ENCODE measurements at regions not wholly inside any gene's neighbourhood (a gene's known extent, or its start where the extent isn't known, plus 50 kb on each side); places are given as distances from the start of the nearest gene placed in this dataset.

DNA sequence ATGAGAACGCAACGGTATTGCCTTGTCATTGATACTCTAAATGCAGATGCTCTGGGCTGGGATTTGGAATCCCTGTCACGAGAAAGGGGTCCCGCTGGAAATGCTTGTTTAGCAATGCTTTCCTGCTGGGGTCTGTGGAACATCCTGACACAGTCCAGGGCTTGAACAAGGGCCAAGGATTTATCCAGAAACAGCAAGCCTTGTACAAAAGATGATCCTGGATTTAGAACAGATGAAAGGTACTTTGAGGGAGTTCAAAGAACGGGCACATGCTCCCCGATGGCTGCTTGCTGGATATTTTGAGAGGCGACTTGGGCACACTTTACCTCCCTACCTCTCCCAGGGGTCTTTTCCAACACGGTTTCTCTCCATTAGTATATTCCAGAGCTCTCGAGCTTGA is 108.1 kb upstream of the CELF4 start:
- DNase-seq (ENCODE audit: low spot score): no peak

DNA sequence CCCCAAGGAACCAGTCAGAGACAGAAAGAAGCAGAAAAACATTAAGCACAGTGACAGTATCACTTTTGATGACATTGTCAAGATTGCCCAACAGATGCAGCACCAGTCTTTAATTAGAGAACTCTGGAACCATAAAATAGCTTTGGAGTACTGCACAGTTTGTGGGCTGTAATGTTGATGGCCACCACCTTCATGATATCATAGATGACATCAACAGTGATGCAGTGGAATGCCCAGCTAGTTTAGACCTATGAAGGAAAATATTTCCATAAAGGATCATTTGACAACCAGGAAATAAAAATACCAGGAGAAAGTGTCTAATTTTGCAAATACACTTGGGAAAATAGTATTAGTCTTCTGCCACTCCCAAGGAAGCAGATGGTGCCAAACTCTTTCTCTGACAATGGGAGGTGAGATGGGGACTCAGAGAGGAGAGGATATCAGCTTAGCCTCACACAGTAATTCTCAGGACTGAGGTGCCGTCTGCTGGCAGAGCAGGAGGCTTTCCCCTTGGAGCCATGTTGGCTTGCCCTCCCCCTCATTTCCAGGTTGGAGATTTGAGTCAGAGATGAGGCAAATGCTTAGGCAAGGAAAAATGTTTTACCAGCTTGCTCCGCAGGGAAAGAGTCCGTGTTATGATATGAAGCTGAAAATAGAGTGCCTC is 107.5 kb upstream of the CELF4 start:
- no peak for DNase-seq (ENCODE audit: low spot score)

DNA sequence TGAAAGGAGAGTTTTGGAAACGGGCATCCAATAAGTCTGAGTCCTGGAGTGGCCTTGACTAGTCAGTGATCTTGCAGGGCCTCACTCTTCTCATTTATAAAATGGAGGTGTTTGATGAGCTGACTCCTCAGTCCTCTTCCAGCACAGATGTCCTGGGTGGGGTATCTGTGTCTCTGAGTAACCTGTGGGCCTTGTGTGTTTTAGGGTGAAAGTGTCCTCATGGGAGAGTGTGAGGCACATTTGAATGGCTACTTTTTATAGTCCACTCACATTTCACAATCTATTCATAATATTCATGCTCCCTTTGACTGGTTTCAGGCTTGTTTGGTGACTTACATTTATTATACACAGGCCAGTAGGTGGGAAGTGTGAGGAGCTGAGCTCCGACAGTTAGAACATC is 106.4 kb upstream of the CELF4 start:
- no peak for DNase-seq (ENCODE audit: low spot score)

DNA sequence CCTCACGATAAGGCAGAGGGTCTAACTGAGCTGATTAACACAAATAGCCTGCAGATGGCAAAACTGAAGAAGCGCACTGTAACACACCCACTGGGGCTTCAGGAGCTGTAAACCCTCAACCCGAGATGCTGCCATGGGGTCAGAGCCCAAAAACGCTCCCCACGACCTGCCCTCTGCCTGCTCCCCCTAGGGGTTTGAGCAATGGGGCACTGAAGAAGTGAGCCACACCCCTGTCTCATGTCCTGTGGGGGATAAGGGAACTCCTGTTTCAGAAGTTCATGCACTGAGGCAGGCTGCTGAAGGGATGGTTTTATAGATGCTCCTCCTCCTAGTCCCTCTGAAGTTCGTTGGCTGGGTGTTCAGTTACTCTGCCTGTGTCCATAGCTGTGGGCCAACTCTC is 105.9 kb upstream of the CELF4 start:
- no peak for DNase-seq (ENCODE audit: low spot score)

DNA sequence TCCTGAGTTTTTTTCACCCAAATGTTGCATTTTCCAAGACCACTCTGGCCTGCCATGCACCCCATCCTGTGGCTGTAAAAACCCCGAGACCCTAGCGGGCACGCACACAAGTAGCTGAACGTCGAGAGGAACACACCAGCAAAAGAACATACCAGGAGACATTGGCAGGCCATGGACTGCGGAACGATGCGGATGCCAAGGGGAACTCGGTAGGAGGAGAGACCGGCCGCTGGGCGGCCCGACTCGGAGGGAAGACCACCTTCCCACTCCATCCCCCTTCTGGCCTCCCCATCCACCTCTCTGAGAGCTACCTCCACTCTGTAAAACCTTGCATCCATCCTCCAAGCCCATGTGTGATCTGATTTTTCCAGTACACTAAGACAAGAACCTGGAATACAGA is 105.5 kb upstream of the CELF4 start:
- DNase-seq (ENCODE audit: low spot score): no peak

DNA sequence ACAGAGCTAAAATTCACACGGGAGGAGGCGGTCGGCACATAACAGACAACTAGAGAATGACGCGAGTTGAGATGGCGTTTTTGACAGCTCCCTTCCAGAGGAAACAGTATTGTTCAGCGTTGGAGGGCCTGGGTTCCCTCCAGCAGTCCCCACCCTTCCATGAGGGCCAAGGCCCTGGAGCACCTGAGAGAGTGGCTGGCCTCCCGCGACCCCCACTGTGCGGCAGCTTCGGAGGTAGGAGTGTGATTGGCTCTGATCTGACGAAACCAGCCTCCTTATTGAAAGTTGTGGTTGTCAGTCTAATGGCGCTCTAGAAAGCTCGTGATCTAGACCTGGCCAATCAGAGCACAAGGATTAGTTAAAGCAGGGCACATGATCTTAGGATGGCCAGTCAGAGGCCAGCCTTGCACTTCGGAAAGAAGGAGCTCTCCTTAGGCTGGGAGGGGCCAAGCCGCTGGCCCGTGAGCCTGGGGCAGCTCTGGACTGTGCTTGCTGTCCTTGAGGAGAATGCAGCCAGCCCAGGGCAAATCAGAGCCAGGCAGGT is 104.5 kb upstream of the CELF4 start:
- DNase-seq (ENCODE audit: low spot score): no peak

DNA sequence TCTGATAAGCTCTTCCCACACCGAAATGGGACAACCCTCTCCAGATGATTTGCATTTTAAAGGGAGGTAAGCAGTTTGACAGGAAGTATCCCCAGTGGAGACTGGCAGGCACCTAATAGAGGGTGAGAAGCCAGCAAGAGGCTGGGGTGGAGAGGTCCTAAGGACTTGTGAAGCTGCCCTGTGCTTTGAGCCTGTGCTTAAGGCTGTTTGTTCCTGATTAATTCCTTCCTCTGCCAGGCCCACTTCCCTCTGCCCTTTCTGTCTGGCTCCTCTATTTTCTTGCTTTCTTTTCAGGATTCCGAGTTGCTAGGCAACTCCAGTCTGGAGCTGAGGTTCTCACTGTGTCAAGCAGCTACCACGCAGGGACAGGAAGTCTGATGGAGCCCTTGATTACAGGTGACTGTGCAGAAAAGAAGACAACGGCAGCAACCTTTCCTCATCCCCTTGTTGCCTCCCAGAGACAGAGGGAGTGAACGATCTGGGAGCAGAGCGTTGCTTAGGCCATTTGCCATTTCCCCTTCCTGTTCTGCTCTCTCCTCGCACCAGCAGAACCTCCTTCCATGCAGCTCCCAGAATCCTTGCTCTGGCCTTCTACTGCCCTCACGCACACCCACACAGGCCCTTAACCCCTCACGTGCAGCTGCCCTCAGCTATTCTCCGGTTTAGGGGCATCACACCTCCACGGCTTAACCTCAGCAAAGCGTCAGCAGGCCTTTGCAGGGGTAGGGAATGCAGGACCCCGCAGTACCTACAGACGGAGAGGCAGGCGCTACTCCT is 103.6 kb upstream of the CELF4 start:
- no peak for DNase-seq (ENCODE audit: low spot score)

DNA sequence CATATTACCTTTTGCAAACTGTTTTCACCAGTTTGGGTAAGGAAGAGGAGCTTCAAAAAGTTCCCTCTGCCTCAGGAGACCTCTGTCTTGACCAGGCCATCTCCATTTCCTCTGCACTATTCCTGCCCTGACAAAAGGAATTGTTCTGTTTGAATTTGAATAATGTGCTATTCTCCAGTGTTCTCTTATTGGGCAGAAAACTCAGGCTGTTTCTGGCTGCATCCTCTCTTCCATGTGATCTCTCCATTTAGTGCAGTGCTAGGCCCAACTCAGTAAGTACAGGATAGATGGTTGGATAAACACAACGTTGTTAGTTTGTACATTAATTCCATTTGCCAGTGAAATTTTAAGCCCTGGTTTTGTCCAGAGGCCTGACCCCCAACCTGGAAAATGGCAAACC is 102.2 kb upstream of the CELF4 start:
- DNase-seq (ENCODE audit: low spot score): no peak

DNA sequence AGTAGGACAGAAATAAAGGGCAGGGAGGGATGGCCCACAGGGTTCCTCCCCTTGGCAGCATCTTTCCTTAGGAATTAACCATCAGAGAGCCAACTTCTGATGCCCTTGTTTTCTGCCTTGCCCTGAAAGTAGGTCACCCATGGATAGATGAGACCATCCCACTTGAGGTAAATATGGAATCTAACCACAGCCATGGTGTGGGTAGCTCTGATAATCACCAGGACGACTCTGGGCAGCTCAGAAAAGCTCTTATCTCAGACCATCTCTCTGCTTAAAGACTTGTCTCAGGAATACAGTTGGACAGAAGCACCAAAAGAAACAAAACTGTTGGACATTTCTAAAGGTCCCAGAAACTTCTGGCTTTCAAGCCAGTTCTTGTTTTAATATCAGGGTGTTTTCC is 101.4 kb upstream of the CELF4 start:
- no peak for DNase-seq (ENCODE audit: low spot score)

DNA sequence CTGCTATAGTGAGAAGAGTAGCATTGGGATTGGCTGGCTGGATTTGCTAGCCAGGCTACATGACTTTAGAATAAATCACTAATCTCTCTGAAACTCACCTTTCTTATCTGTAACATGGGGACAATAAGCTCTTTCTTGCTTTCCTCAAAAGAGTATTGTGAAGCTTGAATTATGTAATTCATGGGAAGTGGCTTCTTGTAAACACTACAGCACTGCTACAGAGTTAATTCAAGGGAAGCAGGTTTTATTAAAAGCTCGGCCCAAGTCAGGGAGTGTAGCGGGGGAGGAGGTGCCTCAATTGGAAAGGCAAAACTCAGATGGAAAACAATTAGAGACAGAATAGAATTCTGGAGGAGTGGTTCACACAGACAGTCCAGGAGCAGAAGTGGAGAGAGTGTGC is 100.9 kb upstream of the CELF4 start:
- no peak for DNase-seq (ENCODE audit: low spot score)

DNA sequence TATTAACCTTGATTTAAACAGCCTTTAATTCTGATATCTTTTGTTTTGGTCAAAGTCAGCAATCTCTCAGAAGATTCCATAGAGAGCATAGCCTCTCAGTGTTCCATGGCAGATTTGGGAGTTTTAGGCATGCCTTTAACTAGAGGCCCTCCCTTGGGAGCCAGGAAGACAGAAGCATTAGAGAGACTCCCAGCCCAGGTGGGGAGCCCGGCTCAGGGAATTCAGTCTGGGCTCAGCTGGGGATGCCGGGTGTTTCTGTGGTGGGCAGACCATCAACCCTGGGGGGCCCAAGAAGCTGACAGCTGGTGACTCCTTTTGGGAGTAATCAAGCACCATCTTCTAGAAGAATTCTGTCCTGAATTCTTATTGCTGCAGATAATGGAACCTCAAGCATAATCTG is 99.7 kb upstream of the CELF4 start:
- no peak for DNase-seq (ENCODE audit: low spot score)

DNA sequence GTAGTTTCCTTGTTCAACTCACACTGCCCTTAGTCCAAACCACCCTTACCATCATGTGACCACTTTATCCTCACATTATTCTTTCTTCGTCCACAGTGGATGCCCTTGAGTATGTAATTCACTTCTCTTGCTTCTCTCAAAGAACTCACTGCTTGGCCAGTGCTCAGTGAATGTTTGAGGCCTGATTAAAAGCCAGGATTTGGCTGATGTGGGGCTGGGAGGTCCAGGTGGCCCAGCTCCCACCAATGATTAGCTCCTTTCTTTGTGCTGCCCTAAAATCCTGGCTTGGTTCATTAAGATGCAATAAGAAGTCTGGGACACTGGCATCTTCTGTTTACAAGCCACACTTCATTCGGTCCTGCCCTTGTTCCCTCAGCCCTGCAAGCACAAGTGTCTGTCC is 97.8 kb upstream of the CELF4 start:
- no peak for DNase-seq (ENCODE audit: low spot score)

DNA sequence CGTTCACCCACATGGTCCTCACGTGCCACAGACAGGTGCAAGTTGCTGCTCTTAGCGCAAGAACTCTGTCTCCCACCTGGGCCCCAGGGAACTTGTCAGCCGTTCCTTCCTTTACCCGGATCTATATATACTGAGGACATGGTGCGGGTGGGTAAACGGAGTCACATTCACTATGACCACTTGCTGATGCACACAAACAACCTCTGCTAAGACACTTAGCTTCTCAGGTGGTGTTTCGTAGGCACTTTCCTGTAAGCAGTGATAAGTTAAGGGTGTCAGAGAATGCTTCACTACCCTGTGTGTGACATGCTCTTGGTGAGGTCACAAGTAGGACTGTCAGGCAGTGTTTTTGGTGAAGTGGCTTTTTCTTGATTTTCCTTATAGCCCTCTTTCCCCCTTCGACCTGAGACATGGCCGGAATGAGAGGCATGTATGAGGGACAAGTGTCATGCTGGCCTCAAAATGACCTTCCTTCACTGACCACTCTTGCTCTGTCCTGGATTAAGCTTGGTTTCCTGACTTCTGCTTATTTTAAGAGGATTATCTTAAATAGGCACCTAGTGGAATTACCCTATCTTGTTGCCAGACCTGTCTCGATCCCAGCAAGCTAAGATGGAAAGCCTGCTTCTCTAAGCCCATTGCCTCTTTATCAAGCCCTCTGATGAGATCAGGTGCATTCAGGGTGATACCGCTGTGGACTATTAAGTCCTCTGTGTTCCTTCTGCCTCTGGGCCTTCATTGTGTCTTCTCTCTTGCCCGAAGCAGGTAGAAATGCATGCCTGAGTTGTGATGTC is 97.1 kb upstream of the CELF4 start:
- no peak for DNase-seq (ENCODE audit: low spot score)

DNA sequence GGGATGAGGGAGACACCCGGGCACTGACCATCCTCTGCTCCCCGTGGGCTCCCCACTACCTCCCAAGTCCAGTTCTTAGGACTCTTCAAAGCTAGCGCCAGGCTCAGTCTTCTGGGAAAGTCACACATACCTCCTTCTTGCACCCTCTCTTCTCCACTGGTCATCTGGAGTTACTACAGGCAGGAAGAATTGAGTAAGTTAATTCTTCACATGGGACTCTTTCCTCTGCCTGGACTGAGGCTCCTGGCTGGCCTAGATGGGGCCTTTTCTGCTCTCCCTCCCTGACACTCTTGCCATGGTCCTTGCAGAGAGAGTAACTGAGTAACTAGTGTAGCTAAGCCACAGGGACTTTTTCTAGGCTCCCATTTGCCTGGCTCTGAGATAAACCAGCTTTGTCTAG is 96.5 kb upstream of the CELF4 start:
- DNase-seq (ENCODE audit: low spot score): no peak

DNA sequence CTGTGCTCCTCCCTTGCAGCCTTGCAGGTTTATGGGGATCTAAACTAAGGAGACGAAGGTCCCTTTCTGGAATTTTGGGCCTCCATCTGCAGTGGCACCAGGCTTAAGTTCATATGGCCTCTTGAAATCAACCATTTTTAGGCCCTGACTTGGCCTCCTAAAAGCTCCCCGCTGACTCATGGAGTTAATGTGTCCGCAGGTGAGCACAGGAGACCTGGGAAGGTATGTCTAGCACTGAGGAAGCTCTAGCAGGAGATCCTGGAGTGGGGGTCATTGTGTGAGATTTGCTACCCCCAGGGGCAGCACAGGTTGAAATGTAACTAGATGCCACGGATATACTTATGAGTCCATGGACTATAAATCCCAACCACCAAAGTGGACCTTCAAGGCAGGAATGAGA is 95.9 kb upstream of the CELF4 start:
- DNase-seq (ENCODE audit: low spot score): no peak

DNA sequence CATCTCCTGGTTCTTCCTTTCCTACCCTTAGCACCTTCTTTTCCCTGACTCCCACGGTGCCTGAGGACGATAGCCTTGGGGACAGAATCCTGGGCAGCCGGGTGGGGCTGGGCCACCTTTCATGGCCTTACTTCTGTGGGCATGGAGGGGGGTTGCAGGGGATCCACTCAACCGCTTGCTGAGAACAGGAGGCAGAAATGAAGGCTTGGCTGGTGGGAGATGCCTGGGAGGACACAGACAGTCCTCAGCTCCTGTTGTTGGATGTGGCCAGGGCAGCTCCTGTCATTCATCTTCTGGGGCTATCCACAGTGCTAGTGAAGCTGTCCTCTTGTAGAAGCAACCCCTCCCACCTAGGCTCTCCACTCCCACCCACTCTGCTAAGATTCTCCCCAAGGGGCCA is 95.5 kb upstream of the CELF4 start:
- DNase-seq (ENCODE audit: low spot score): no peak

DNA sequence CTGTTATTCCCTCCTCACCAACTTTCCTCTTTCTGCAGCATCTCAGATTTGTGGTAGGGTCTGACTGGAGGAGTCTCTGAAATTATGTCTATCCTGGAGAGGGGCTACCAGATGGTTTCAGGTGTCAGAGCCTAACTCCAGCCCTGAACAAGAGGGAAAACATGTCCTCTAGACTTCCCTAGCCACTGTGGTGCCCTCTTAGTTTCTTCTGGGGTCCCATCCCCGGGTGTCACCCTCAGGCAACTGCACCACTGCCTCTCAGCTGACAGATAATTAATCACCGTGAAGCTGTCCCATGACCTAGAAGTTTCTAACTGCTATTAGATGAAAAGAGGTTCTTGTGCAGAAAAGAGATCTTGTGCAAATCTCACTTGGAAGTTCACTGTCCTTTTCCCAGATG is 95.1 kb upstream of the CELF4 start:
- no peak for DNase-seq (ENCODE audit: low spot score)

DNA sequence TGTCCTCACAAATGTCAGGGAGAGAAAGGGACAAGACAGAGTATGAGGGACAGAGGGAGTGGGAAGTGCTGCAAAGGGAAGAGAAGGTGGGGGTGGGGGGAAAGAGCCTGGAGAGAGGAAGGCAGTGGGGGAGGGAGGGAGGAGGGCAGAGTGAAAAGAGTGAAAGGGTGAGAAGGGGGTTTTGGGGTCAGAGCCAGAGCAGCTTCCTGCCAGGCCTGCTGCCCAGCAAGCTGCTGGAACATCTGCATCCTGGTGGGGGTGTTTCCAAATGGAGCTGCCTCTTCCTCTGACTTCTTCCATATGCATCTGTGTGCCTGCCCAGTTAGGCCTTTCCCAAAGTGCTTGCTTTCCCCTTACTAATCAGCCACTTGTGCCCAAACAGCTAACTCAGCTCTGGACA is 94.3 kb upstream of the CELF4 start:
- DNase-seq (ENCODE audit: low spot score): no peak

DNA sequence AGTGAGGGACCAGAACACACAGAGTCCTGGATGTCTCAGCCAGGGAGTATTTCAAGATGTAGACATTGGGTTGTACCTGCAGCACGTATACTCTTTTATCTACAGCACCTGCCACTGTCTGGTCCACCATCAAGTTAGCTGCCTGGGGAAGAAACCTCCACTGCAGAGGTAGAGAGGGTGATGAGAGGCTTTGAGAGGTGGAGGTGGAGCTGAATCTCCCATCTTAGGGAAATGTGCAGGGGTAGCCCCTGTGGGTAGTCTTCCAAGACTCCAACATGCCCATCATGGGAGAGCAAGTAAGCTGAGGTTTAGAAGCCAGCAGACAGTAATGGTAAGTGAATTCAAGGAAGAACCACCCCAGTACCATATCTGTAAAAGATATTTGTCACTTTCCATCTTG is 93.3 kb upstream of the CELF4 start:
- no peak for DNase-seq (ENCODE audit: low spot score)

DNA sequence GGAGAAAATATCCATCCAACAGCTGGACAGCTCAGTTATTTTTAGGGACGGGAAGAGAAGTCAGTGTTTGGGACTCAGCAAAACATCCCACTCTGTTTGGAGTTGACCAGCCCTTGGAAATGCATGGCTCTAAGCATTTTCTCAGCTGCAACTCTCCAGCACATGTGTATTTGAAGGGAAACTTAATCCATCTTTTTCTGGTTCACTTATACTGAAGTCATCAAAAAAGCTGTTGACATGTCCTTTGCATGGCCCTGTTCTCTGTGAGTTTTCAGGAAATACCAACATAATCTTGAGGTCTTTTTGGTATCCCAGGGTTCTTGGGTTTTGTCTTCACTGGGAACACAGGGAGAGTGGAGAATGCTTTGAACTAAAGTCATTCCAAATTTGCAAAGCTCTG is 91.9 kb upstream of the CELF4 start:
- DNase-seq (ENCODE audit: low spot score): no peak

DNA sequence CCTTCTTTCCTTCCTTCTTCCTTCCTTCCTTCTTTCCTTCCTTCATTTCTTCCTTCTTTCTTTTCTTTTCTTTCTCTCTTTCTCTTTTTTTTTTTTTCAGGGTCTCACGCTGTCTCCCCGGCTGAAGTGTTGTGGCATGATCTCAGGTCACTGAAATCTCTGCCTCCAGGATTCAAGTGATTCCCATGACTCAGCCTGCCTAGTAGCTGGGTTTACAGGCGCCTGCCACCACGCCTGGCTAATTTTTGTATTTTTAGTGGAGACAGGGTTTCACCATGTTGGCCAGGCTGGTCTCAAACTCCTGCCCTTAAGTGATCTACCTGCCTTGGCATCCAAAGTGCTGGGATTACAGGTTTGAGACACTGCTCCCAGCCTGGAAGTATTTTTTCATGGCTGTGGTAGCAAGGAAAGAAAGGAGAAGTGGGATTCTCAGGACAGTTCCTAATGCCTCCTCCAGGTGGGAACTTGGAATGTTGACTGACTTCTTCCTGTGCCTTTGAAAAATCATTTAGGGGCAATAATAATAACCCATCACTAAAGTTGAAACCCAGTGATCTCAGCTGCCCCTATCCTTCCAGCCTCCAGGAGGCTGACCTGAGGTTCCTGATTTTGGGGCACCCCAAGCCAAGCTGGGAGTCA is 89.3 kb upstream of the CELF4 start:
- no peak for DNase-seq (ENCODE audit: low spot score)

DNA sequence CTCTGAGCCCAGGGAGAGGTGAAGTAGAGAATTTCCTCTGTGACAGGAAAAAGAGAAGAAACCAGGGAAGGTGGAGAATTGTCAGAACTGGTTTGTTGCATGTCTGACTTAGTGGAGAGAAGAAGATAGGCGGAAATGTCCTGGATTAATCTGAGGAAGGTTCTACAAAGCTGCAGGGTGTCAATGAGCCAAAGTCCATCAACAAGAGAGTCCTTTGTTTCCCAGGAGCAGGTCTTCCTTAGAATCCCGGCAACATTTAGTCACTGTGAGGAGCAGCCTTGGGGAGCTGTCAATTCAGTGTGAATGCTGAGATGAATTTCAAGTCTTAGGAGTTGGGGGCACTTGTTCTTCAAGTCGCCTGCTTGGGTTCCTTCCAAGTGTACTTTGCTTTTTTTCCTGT is 88.4 kb upstream of the CELF4 start:
- DNase-seq (ENCODE audit: low spot score): no peak

DNA sequence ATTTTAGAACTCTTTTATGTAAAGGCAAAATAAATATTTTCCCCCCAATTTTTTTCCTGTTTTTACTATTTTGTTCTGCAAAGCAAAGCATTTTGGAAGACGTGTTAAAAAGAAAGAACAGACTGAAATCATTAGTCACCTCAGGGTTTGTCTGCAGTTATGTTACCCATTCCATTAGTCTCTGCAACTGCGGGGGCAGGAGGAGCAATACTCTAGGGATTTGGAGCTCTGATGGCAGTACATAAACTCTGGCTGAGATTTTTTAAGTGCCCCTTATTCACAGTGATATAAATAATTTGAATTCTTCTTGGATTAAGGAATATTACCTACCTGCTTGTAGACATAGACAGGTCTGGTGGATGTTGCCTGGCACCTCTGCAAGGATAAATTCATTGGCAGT is 88.0 kb upstream of the CELF4 start:
- no peak for DNase-seq (ENCODE audit: low spot score)
